IMR-90 (cell line): ENCODE measurements at regions not wholly inside any gene's neighbourhood (a gene's known extent, or its start where the extent isn't known, plus 50 kb on each side); places are given as distances from the start of the nearest gene placed in this dataset.

Experiments
- ATAC-seq: fragments of 200-7000 bp; cut with Tn5 transposase; 2 replicates; pipeline ENCODE4 v1.9.1; 2020; ENCODE audit warnings: low read depth, mild to moderate bottlenecking, moderate library complexity
- BruUV-seq: library from RNA; stranded (reverse); fragments of 400-500 nt; replicated peaks from 2 replicates; lab custom pipeline; 2021; lab: Mats Ljungman, UMichigan
- CTCF ChIA-PET: fragments of 300-600 bp; formaldehyde crosslinking; extraction: SDS; loops from one replicate; lab custom pipeline; 2021; ENCODE audit warnings: antibody characterized with exemption; lab: Yijun Ruan, JAX
- POLR2A ChIA-PET: fragments of 300-600 bp; sonication (Branson Sonifier 250); formaldehyde crosslinking; loops from one replicate; lab custom pipeline; 2022; ENCODE audit warnings: antibody characterized with exemption; ENCODE audit not compliant: unreplicated experiment; lab: Charles Lee
- DNase-seq: peaks from one replicate; pipeline ENCODE4 v3.0.0; 2013
- H2AFZ ChIP-seq: replicated peaks from 2 replicates; pipeline ENCODE3; 2013; ENCODE audit warnings: low read length, mild to moderate bottlenecking; ENCODE audit not compliant: poor library complexity
- H2AK5ac ChIP-seq: 2 replicates; pipeline ENCODE4 v1.6.1; 2013; ENCODE audit warnings: low read depth, low read length, inconsistent platforms
- H2AK9ac ChIP-seq: replicated peaks from 2 replicates; pipeline ENCODE3; 2013; ENCODE audit warnings: mild to moderate bottlenecking, low read depth, low read length, moderate library complexity; ENCODE audit not compliant: poor library complexity
- H2BK120ac ChIP-seq: 2 replicates; pipeline ENCODE4 v1.6.1; 2013; ENCODE audit warnings: low read depth, low read length, inconsistent platforms
- H2BK15ac ChIP-seq: 3 replicates; pipeline ENCODE4 v1.6.1; 2013; ENCODE audit warnings: low read depth, low read length, inconsistent platforms
- H2BK20ac ChIP-seq: 2 replicates; pipeline ENCODE4 v1.6.1; 2013; ENCODE audit warnings: low read depth, mild to moderate bottlenecking, inconsistent platforms, low read length, moderate library complexity
- H2BK5ac ChIP-seq: 2 replicates; pipeline ENCODE4 v1.6.1; 2013; ENCODE audit warnings: mild to moderate bottlenecking, low read depth, low read length, inconsistent platforms; ENCODE audit not compliant: poor library complexity, severe bottlenecking
- H3K14ac ChIP-seq: replicated peaks from 2 replicates; pipeline ENCODE4 v1.6.1; 2013; ENCODE audit warnings: low read depth, low read length, inconsistent platforms
- H3K18ac ChIP-seq: 2 replicates; pipeline ENCODE4 v1.6.1; 2013; ENCODE audit warnings: low read depth, low read length, control low read depth
- H3K23ac ChIP-seq: 2 replicates; pipeline ENCODE4 v1.6.1; 2013; ENCODE audit warnings: low read depth, low read length, inconsistent platforms
- H3K27ac ChIP-seq: 2 replicates; pipeline ENCODE4 v1.5.1; 2013; ENCODE audit warnings: mild to moderate bottlenecking, control low read depth, low read length; ENCODE audit not compliant: insufficient read depth
- H3K27me3 ChIP-seq: 2 replicates; pipeline ENCODE4 v1.6.1; 2013; ENCODE audit warnings: low read length; ENCODE audit not compliant: control insufficient read depth, insufficient read depth
- H3K36me3 ChIP-seq: 2 replicates; pipeline ENCODE4 v1.6.1; 2013; ENCODE audit warnings: low read length, mixed read lengths; ENCODE audit not compliant: control insufficient read depth, insufficient read depth
- H3K4ac ChIP-seq: 2 replicates; pipeline ENCODE4 v1.6.1; 2013; ENCODE audit warnings: low read depth, low read length, inconsistent platforms
- H3K4me1 ChIP-seq: 2 replicates; pipeline ENCODE4 v1.6.1; 2013; ENCODE audit warnings: low read length, mixed read lengths; ENCODE audit not compliant: control insufficient read depth, insufficient read depth
- H3K4me2 ChIP-seq: 2 replicates; pipeline ENCODE4 v1.6.1; 2013; ENCODE audit warnings: low read depth, mild to moderate bottlenecking, control low read depth, low read length, moderate library complexity
- H3K4me3 ChIP-seq: 2 replicates; pipeline ENCODE4 v1.5.1; 2013; ENCODE audit warnings: low read depth, mild to moderate bottlenecking, control low read depth, low read length, moderate library complexity; ENCODE audit not compliant: insufficient read depth
- H3K56ac ChIP-seq: 2 replicates; pipeline ENCODE4 v1.6.1; 2013; ENCODE audit warnings: low read length, inconsistent platforms; ENCODE audit not compliant: insufficient read depth; ENCODE audit errors: extremely low read depth
- H3K79me1 ChIP-seq, 2 experiments: 2 replicates each; pipeline ENCODE4 v1.6.1; 2013; ENCODE audit warnings: low read length in 2 of 2, inconsistent platforms in 1 of 2, low read depth in 1 of 2
- H3K9ac ChIP-seq: 2 replicates; pipeline ENCODE4 v1.6.1; 2013; ENCODE audit warnings: low read depth, low read length, control low read depth
- H3K9me1 ChIP-seq: 2 replicates; pipeline ENCODE4 v1.6.1; 2013; ENCODE audit warnings: low read length, inconsistent platforms; ENCODE audit not compliant: insufficient read depth
- H3K9me3 ChIP-seq: 2 replicates; pipeline ENCODE4 v1.6.1; 2013; ENCODE audit warnings: low read length; ENCODE audit not compliant: control insufficient read depth, insufficient read depth
- H4K20me1 ChIP-seq: 2 replicates; pipeline ENCODE4 v1.6.1; 2013; ENCODE audit warnings: low read length, inconsistent platforms; ENCODE audit not compliant: insufficient read depth
- H4K5ac ChIP-seq: 2 replicates; pipeline ENCODE4 v1.6.1; 2013; ENCODE audit warnings: mild to moderate bottlenecking, low read depth, low read length, control low read depth
- H4K8ac ChIP-seq, 2 experiments: 2 replicates each; pipeline ENCODE4 v1.6.1; 2013; ENCODE audit warnings: low read depth in 2 of 2, low read length in 2 of 2, control low read depth in 1 of 2, inconsistent platforms in 1 of 2
- H4K91ac ChIP-seq: 2 replicates; pipeline ENCODE4 v1.6.1; 2013; ENCODE audit warnings: low read depth, low read length, inconsistent platforms; ENCODE audit not compliant: insufficient read depth
- WGBS, 2 experiments: methylation state at CpG; one replicate each; pipeline versions ENCODE4 v1.1.5 to v1.1.7; 2013; ENCODE audit warnings: missing lambda C conversion rate in 2 of 2; ENCODE audit not compliant: insufficient read length in 1 of 2; ENCODE audit errors: extremely low coverage in 2 of 2; 5-methylcytosine and 5-hydroxymethylcytosine counted together
- dilution Hi-C: fragments of 300-500 bp; cut with HindIII; formaldehyde crosslinking; loops from one replicate; pipeline ENCODE4 v1.14.3; 2018; ENCODE audit warnings: low sequenced_read_pairs; ENCODE audit not compliant: unreplicated experiment
- in situ Hi-C: fragments of 300-500 bp; cut with MboI; formaldehyde crosslinking; loops from 3 replicates; pipeline ENCODE4 v1.14.3; 2019; ENCODE audit warnings: low sequenced_read_pairs, inconsistent platforms, mixed read lengths
- intact Hi-C: fragments of 100-400 bp; cut with micrococcal nuclease; formaldehyde crosslinking; loops from 2 replicates; pipeline ENCODE4 v1.10.0; 2022
- TF ChIP-seq, protein P1 (sequence below): fragments of 150-350 bp; IDR thresholded peaks from 2 replicates; pipeline ENCODE4 v1.6.1; 2016; ENCODE audit warnings: low read depth, mild to moderate bottlenecking, low read length, moderate library complexity, borderline replicate concordance
- TF ChIP-seq, protein P2 (sequence below): fragments of 150-350 bp; IDR thresholded peaks from 2 replicates; pipeline ENCODE4 v1.6.1; 2017; ENCODE audit warnings: mild to moderate bottlenecking, antibody characterized with exemption, low read length, low read depth

- TF ChIP-seq, protein P1, sequence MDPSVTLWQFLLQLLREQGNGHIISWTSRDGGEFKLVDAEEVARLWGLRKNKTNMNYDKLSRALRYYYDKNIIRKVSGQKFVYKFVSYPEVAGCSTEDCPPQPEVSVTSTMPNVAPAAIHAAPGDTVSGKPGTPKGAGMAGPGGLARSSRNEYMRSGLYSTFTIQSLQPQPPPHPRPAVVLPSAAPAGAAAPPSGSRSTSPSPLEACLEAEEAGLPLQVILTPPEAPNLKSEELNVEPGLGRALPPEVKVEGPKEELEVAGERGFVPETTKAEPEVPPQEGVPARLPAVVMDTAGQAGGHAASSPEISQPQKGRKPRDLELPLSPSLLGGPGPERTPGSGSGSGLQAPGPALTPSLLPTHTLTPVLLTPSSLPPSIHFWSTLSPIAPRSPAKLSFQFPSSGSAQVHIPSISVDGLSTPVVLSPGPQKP, result no peak
- TF ChIP-seq, protein P2, sequence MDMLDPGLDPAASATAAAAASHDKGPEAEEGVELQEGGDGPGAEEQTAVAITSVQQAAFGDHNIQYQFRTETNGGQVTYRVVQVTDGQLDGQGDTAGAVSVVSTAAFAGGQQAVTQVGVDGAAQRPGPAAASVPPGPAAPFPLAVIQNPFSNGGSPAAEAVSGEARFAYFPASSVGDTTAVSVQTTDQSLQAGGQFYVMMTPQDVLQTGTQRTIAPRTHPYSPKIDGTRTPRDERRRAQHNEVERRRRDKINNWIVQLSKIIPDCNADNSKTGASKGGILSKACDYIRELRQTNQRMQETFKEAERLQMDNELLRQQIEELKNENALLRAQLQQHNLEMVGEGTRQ, result no peak
- no peak overlapping the region for H2BK5ac ChIP-seq
- no peak for ATAC-seq
- H3K14ac ChIP-seq, result no peak overlapping the region
- no peak overlapping the region for H3K9ac ChIP-seq
- 0 out of 4 replicates have a peak overlapping the region, but pooled peaks of 1 of the 2 experiments have one; percentile 14 for H4K8ac ChIP-seq
- H4K5ac ChIP-seq, result no peak overlapping the region
- peaks cover 5% of the 10 kb centered on the region; the same call in 1 of the 2 replicates for H3K4me1 ChIP-seq
- no peak overlapping the region for H2AFZ ChIP-seq
- H2AK9ac ChIP-seq, result no peak overlapping the region
- in situ Hi-C loops, result no loop called here
- ChIA-PET POLR2A (no interaction called here), CTCF (no interaction called here)
- no peaks in the 10 kb centered on the region for H3K9me3 ChIP-seq
- H2BK15ac ChIP-seq, result no peak overlapping the region
- no peak overlapping the region for H3K56ac ChIP-seq
- WGBS, 2 experiments, result no CpG with 5 or more reads among the region's 6 CpGs
- H3K27ac ChIP-seq, result no peak overlapping the region
- no TSS peak for BruUV-seq
- no peak overlapping the region for H2AK5ac ChIP-seq
- H4K20me1 ChIP-seq, result no peaks in the 10 kb centered on the region
- H3K27me3 ChIP-seq, result no peaks in the 10 kb centered on the region
- H3K9me1 ChIP-seq, result no peaks in the 10 kb centered on the region
- H3K36me3 ChIP-seq, result no peaks in the 10 kb centered on the region
- no peak overlapping the region for H4K91ac ChIP-seq
- intact Hi-C loops, result no loop called here
- no peak overlapping the region for H3K4me3 ChIP-seq
- H3K18ac ChIP-seq, result no peak overlapping the region
- dilution Hi-C loops, result no loop called here
- H3K4ac ChIP-seq, result no peak overlapping the region
- no peak overlapping the region for H2BK20ac ChIP-seq
- no peaks in the 10 kb centered on the region for H3K79me1 ChIP-seq
- H3K4me2 ChIP-seq, result no peak overlapping the region
- no peak overlapping the region for H2BK120ac ChIP-seq
- DNase-seq, result no peak
- H3K23ac ChIP-seq, result no peak overlapping the region
Observed at GRCh38 chr5:124401476-124402143, 344.8 kb downstream of the ZNF608 start.
